NCI-H146 treated with DMSO at 0.1 percent for 48 hours (cell line): ENCODE measurements at regions not wholly inside any gene's neighbourhood (a gene's known extent, or its start where the extent isn't known, plus 50 kb on each side); places are given as distances from the start of the nearest gene placed in this dataset.
"Not testable (repeated sequence)": the region's sequence is repeated elsewhere in the genome, so short reads cannot be mapped to it uniquely, and the experiment has no call there.

Experiments used
- DNase-seq: peaks from one replicate; lab custom pipeline; 2025; ENCODE audit not compliant: unreplicated experiment; lab: John Stamatoyannopoulos, UW

DNA sequence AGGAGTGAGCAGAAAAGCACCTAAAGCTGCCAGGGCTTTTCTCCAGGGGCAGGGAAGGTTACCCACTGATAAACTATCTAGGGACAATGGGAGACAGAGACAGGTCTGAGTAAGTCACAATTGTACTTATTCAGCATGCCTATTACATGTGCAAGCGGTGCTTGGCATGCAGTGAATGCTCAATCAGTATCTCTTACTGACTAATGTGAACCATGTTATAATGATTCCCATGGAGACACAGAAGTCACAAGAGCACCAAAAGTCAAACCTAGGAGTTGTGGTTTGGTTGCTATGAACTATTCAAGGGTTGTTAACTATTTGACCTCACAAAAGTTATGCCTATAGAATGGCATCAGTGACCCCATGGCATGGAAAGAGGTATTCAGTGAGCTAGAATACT lies 50.0 kb upstream of the RASGRP1 start:
- DNase-seq: no peak

DNA sequence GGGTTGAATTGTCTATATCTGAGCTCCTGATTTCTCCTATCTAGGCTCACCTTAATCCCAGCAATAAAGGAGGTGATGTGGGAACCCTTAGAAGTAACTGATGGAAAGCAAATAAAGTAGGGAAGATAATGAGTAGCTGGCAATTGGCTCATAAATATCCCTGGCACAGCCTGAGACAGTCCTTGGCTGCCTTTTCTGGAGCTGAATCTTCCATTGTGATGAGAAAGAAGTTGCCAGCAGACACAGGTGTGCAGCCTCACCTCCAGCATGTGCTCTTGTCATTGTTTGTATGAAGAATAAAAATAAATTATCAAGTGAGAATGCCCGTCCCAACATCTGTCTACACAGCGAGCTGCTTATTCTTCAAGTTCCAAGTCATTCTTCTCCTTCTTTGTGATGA lies 53.2 kb upstream of the RASGRP1 start:
- DNase-seq: no peak

DNA sequence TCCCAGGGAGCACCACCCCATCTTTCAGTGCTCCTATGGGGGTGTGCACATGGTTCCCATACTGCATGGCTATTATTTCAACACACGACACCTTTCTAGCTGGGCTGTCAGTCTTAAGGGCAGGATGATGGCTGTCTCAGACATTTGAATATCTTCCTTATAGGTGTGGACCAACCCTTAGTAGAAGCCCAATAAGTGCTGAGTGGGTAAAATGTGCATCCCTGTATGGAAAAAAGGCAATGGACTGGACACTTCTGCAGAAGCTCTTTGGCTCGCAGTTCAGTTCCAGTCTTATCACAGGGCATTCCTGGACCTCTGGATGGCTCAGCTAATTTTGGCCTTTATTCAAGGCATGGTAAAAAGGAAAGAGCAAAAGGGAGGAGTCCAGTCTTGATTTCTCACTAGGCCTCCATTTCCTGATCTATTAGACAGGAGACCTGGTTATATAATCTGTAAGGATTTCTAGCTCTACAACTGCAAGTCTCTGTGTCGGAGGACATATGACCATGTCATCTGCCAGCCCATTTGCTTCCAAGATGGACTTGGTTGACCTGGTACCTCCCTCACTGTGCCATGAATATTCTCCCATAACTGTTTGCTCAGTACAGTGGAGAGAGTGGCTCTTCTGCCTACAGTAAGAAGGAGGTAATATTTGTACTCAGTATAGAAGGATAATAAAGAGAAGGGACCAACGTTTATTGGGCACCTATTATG lies 53.8 kb upstream of the RASGRP1 start:
- no peak for DNase-seq

DNA sequence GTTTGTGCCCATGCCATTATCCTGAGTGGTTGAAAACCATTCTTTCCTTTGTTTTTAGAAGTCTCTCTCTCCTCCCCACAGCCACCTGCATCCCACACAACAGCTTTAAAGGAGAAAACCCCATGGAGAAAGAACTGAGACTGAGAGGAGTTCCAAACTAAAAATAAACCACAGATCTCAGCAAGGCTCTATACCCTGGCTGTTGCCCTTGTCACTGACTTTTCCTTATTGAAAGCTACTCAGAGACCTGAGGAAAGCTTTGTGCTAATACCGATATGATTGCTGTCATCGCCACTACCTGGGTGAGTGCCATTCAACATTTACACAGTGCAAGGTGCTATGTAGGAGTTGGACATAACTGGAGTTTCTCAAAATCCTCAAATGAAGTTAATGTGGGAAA lies 55.5 kb upstream of the RASGRP1 start:
- no peak for DNase-seq

DNA sequence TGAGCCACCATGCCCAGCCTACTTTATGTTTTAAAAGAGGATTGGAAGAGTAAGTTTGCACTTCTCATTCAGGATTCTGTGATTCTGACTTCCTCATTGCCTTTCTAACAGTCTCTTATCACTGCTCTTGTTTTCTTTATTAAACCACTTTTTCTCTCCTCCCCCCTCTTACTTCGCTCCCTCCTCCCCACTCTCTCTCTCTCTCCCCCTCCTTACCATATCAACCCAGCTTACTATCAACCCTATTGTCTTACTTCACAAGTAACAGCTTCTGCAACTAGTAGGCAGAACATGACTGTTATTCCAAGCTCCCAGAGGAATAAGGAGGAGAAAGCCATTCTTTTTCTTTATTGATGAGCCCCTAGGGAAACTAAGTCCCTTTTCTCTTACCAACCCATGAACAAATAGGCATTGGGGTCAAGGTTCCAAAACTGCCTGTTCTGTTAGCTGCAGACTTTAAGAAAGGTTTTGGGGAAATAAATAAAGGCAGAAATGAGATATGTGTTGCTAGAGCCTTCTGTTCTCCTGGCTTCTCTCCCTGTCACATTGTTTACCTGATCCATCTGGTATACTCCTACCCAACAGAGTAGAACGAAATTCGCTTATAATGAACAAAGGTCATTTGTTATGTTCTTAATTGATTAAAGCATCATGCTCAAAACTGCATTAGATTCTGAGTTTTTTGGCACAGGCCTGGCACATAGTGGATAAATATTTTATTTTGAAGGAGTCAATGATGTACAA lies 56.4 kb upstream of the RASGRP1 start:
- DNase-seq: no peak

DNA sequence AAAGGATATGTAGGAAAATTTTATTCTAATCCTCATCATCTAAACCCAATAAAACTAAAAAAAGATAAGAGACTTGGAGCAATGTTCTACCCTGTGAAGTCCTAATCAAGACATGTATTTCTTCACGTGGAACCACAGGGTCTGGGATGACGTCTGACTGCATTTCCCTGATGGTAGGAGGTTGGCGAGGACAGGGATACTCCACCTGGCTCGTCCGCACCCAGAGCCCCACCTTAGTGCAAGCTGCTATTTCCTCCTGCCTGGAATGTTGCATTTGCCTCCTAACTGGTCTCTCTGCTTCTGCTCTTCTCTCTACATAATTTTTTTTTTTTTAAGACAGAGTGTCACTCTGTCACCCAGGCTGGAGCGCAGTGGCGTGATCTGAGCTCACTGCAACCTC lies 57.7 kb upstream of the RASGRP1 start:
- DNase-seq: no peak

DNA sequence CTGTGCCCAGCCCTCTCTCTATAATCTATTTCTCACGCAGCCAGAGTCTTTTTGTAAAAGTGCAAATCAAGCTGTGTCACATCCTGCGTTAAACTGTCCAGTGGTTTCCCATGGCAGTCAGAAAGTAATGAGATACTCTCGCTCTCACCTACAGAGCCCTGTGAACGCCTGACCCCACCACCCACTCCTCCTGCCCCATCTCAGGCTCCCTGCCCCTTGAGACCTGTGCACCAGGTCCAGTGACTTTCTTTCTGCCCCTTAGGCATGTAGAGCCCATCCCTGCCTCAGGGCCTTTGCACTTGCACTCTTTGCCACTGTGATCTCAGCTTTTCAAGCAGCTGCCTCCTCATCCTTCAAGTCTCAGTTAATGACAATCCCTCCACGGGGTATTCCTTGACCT lies 58.3 kb upstream of the RASGRP1 start:
- DNase-seq: no peak

DNA sequence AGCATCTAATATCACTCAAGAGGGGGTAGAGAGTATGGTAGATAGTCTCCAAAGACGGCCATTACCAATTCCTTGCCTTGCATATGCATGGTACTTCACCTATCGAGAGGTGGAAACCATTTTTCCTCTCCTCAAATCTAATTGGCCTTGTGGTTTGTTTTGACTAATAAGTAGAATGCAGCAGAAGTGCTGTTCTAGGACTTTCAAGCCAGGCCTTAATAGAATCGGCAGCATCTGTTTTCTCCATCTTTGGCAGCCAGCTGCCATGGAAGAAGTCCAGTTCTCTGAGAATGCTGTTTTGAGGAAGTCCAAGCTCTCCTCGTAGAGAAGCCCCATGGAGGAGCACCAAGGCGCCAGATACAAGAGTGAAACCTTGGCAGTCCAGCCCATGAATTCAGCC lies 59.1 kb upstream of the RASGRP1 start:
- no peak for DNase-seq

DNA sequence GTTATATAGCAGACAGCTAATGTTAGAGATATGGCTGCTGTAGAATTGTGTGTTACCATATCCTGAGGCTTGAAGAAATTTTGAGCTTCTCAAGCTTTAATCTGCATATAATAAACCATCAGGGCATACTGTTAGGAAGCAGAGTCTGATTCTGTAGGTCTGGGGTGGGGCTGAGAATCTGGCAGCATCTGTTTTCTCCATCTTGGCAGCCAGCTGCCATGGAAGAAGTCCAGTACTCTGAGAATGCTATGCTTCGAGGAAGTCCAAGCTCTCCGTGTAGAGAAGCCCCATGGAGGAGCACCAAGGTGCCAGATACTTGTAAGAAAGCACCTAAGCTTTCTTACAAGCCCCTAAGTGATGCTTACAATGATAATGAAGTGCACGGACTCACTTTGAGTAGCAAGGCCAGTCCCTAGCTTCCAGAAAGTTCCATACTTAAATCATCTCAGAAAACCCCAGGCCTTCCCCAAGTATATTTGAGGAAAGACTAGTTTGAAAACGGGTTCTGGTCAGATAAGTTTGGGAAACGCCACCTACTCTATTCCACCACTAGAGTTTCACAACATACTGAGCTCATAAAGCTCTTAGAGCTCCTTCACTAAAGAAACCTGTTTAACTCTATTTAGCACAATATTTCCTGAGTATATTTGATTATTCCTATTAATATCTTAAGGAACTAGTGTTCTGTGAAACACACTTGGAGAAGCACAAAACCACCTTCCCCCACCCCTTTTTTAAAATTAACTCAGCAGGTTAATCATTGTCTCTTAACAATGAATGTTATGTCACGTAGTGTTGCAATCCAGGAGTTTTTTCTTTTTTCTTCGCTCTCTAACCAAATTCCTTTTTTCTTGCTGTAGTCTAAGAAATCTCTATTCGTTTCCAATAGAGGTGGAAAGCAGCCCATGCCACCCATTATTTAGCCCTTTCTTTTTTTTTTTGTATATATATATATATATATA lies 59.9 kb upstream of the RASGRP1 start:
- DNase-seq: no peak

DNA sequence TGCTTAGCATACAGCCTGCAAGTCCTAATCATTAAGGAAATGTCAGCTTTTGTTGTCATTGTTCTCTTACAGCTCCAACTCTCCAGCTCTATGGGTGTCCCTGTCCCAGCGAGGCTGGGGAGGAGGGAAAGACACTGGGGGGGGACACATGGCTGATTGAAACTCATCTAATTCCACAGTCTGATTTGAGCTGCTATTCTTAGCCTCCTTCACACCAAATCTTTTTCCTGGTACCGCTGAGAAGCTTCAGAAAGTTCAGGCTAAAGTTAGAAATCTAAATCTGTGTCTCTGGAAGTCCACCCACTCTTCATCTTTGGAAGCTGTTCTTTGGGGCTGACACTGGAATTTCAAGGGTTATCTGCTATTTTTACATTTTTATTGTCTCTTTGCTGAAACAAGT lies 61.3 kb upstream of the RASGRP1 start:
- DNase-seq: no peak

DNA sequence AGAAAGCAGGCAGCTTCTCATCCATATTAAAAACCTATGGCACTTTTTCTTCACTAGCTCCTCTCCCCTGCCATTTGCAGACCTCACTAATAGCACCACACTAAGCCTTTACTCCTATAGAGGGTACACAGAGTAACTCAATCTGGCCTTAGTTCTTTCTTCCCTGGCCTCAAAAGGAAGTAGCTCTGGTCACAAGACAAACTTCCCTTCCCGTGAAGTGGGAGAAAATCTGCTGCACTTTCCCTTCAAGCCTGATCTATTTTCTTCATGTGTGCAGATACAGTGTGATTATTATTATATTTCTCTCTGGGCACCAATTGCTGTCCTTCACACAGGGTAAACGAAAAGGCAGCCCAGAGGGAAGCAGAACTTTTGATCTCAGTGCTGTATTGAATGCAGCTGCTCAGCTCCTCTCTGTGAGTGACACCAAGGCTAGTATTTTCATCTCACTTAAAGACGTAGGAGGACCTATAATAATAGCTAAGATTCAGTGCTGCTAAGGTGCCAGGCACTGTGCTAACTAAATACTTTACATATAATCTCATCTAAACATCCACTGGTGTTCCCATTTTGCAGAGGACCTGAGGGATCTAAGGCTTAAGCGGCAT lies 61.9 kb upstream of the RASGRP1 start:
- no peak for DNase-seq

DNA sequence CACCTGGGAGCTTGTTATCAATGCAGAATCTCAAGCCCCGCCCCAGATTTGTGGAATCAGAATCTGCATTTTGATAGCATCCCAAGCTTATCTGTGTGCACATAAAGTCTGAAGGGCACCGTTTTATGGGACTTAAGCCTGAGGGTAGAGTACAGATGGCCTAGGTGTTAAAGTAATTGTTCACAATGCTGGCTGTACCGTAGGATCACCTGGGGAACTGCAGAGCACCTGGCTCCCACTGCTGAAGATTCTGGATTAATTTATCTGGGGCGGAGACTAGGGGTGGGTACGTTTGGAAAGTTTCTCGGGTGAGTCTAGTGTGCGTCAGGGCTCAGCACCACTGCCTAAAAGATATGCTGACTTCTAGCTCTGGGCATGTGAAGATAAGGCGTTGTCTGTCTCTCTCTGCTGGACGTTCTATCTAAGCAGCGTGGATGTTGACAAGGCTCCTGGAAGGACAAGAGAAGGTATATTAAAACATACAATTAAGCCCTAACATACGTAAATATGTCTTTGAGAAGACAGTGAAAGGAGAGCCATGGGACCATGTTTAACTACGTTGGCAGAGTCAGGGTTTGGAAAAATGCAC lies 63.2 kb upstream of the RASGRP1 start:
- DNase-seq: no peak

DNA sequence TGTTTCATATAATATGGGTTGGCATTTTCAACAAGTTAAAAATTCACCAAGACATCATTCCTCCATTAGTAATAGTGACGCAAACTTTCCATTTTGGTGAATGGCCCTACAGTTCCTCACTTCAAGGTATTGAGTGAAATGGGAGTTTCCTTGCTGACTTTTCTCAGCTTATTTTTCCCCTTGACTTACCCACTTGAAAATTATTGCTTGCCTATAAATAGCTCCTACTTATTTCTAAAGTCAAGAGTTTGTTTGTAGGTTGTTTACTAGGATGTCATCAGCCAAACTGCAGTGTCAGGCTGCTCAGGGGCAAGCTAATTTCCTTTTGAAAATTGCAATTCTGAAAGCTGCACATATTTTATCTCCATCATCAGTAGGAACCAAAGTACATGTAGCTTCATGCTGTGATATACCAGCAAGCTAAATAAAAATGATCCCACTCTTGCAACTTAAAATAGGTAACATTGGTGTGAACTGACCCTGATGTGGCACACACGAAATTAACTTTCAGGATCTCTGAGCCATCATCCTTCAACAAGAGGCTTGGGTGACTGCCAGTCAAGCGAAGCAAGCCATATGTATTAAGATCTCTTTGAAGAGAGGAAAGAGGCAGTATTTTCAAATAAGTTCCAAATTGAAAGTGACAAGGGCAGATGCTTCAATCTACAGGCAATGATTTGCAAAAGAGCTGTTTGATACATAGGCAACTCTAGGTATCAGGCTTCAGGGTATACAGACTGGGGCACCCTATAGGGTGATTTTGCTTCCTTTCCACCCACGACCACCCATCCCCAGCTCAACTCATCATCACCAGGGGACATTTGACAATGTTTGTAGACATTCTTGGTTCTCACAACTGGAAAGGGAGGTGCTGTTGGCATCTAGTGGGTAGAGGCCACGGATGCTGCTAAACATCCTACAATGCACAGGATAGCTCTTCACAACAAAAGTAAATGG lies 66.8 kb upstream of the RASGRP1 start:
- DNase-seq: no peak

DNA sequence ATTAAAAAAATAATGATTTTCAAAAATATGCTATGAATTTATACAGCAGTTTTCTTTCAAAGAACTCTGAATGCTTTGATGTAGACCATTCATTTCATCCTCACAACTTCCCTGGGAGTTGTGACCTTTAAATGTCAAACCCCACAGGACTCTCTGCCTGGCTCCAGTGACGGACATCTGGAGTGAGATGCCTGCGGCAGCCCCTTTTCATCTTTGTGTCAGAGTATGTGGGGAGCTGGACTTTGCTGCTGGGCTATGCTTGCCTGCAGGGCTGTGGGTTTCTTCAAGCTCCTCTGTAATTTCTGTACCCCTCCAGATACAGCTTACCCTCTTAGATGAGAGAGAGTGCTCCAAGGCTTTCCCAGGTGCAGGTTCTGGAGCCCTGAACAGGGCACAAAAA lies 70.6 kb upstream of the RASGRP1 start:
- DNase-seq: no peak

DNA sequence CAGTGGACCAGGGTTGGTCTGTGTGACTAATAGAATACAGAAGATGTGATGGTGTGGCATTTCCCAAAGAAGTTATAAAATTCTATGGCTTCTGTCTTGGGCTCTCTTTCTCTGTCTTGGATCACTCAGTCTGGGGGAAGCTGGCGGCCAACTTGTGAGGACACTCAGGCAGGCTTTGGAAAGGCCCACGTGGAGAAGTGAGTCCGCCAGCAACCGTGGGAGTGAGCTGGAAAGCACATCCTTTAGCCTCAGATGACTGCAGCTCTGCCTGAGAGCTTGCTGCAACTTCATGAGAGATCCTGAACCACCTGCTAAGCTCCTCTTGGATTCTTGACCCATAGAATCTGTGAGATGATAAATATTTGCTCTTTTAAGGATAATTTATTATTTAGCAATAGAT lies 72.0 kb upstream of the RASGRP1 start:
- DNase-seq: no peak

DNA sequence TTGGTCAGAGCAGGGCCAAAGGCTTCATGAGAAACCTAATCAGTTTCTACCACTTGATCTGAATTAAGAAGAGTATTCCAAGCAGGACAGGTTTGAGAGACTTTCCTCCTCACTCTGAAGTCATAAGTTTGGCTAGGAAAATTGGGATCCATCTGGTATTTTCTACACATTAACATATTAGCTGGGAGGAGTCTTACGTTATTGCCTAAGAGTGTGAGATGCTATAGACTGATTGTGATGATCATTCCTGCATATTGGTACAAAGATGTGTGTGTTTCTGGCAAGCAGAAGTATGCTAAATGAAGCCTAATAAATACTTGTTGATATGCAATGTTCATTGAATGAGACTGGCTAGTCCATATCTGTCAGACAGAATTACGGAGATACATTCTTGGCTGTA lies 73.5 kb upstream of the RASGRP1 start:
- no peak for DNase-seq

DNA sequence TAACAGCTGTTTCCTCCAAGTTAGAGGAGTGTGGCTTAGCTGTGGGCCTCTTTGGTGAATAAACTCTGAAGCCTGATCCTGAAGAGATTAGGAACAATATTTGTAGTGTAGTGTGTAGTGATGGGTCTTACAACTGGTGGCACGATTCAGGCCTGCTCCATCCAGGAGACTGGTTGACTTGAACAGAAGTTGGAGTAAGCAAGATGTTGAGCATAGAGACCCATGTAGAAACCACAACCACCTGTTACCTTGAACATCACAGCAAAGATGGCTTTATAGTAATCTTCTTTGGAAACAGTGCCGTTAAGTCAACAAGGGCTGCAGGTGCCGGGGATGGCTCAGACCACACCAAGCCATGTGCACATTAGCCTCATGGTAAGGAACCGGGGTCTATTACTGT lies 74.2 kb upstream of the RASGRP1 start:
- DNase-seq: no peak

DNA sequence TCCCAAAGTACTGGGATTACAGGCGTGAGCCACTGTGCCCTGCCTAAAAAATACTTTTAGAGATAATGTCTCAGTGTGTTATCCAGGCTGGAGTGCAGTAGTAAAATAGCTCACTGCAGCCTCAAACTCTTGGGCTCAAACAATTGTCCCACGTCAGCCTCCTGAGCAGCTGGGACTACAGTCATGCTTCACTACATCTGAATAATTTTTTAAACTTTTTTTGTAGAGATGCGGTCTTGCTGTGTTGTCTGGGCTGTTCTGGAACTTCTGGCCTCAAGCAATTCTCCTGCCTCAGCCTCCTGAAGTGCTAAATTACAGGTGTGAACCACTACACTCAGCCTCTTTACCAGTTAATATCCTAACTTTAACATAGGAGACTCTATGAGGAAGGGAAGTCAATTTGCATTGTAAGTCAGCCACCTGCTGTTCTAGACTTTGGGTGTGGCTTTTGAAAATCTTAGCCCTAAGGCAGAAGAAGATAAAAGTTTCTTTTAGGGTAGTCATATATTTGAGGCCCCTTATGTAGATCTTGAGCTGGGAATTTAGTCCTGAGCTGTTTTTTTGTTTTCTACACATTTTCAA lies 78.2 kb upstream of the RASGRP1 start:
- no peak for DNase-seq

DNA sequence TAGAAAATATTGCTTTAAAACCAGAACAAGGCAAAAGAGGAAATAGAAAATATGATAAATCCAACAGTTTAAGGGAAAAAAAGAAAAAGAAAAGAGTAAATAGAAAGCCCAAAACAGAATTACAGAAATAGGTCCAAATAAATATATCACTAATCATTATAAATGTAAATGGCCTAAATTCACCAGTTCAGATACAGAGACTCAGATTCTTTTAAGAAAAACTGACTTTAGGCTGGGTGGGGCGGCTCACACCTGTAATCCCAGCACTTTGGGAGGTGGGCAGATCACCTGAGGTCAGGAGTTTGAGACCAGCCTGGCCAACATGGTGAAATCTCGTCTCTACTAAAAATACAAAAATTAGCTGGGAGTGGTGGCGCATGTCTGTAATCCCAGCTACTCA lies 79.7 kb upstream of the RASGRP1 start:
- DNase-seq: not testable (repeated sequence)
